ENCODE measurements at regions not wholly inside any gene's neighbourhood (a gene's known extent, or its start where the extent isn't known, plus 50 kb on each side); places are given as distances from the start of the nearest gene placed in this dataset.

- Mint-ChIP-seq H3K4me3 (no peak overlapping the region), H3K9me3 (peaks cover 5% of the 10 kb centered on the region), H3K36me3 (ENCODE audit: low read depth) (no peaks in the 10 kb centered on the region), H3K27ac (no peak overlapping the region), H3K4me1 (peaks cover 46% of the 10 kb centered on the region), H3K27me3 (ENCODE audit: low read depth, poor library complexity) (peaks cover 3% of the 10 kb centered on the region)
- TF ChIP-seq CTCF (IDR thresholded peaks at IDR 0.05), result no peak
- no peak for DNase-seq
Measured at GRCh38 chr13:22211876-22212275, 541.0 kb downstream of the FGF9 start.

- DNase-seq, result no peak
- no peak overlapping the region for H3K4me3 Mint-ChIP-seq
- TF ChIP-seq CTCF (IDR thresholded peaks at IDR 0.05), result no peak
- no peak overlapping the region for H3K27ac Mint-ChIP-seq
- H3K36me3 Mint-ChIP-seq (ENCODE audit: low read depth), result no peaks in the 10 kb centered on the region
- no peaks in the 10 kb centered on the region for H3K9me3 Mint-ChIP-seq
- H3K4me1 Mint-ChIP-seq, result peaks cover 46% of the 10 kb centered on the region
- H3K27me3 Mint-ChIP-seq (ENCODE audit: low read depth, poor library complexity), result peaks cover 6% of the 10 kb centered on the region
Measured at GRCh38 chr13:22212576-22212975, 541.7 kb downstream of the FGF9 start.

- H3K4me3 Mint-ChIP-seq, result no peak overlapping the region
- TF ChIP-seq CTCF (IDR thresholded peaks at IDR 0.05), result no peak
- H3K4me1 Mint-ChIP-seq, result peaks cover 49% of the 10 kb centered on the region
- H3K36me3 Mint-ChIP-seq (ENCODE audit: low read depth), result no peaks in the 10 kb centered on the region
- peaks cover 6% of the 10 kb centered on the region for H3K27me3 Mint-ChIP-seq (ENCODE audit: low read depth, poor library complexity)
- no peak for DNase-seq
- H3K27ac Mint-ChIP-seq, result no peak overlapping the region
- no peaks in the 10 kb centered on the region for H3K9me3 Mint-ChIP-seq
Measured at GRCh38 chr13:22214184-22214583, 543.3 kb downstream of the FGF9 start.

- Mint-ChIP-seq H3K4me3 (no peak overlapping the region), H3K9me3 (no peaks in the 10 kb centered on the region), H3K36me3 (ENCODE audit: low read depth) (no peaks in the 10 kb centered on the region), H3K27ac (no peak overlapping the region), H3K27me3 (ENCODE audit: low read depth, poor library complexity) (peaks cover 7% of the 10 kb centered on the region), H3K4me1 (peaks cover 67% of the 10 kb centered on the region)
- DNase-seq, result no peak
- TF ChIP-seq CTCF (IDR thresholded peaks at IDR 0.05), result no peak
Measured at GRCh38 chr13:22218797-22219196, 547.9 kb downstream of the FGF9 start.

GRCh38 chr13:22219709-22220108, 548.8 kb downstream of the FGF9 start:
- Mint-ChIP-seq H3K4me1 (peaks cover 64% of the 10 kb centered on the region), H3K9me3 (no peaks in the 10 kb centered on the region), H3K36me3 (ENCODE audit: low read depth) (no peaks in the 10 kb centered on the region), H3K27ac (no peak overlapping the region), H3K4me3 (no peak overlapping the region), H3K27me3 (ENCODE audit: low read depth, poor library complexity) (peaks cover 7% of the 10 kb centered on the region)
- no peak for DNase-seq
- no peak for TF ChIP-seq CTCF (IDR thresholded peaks at IDR 0.05)

GRCh38 chr13:22220151-22221135, 549.6 kb downstream of the FGF9 start:
- Mint-ChIP-seq H3K27ac (no peak overlapping the region), H3K36me3 (ENCODE audit: low read depth) (no peaks in the 10 kb centered on the region), H3K4me3 (no peak overlapping the region), H3K27me3 (ENCODE audit: low read depth, poor library complexity) (peaks cover 7% of the 10 kb centered on the region), H3K9me3 (no peaks in the 10 kb centered on the region), H3K4me1 (peaks cover 64% of the 10 kb centered on the region)
- DNase-seq, result no peak
- no peak for TF ChIP-seq CTCF (IDR thresholded peaks at IDR 0.05)
